ENCODE measurements at regions not wholly inside any gene's neighbourhood (a gene's known extent, or its start where the extent isn't known, plus 50 kb on each side); places are given as distances from the start of the nearest gene placed in this dataset.

DNA sequence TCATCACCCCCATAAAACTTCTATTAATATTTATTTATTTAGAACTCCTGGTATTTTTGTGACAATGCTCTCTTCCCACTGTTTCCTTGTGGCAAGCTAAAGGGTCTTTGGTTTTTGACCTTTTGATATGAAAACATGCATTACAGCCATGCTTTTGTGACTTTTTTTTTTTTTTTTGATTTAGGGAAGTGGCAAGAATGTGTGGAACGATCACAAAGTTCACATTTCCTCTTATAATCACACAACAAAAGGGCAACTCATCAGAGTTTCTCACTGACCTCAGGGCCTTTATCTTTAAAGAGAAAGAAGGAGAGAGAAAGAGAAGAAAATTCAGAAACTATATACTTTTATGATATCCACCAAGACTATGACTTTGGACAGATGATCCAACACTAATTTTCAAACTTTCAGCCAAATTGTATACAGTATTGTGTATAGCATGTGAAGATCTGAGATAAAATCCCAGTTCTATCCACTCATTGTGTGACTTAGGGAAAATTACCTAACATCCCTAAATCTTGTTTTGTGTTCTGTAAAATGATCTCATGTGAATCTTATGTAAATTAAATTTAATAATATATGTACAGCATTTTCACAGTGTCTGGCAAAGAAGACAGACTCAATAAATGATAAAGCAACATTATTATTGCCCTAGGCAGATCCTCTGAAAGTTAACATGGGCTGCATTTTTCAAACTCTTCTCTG, 106.8 kb upstream of the MARCKS start:
- intact Hi-C loops (cut with micrococcal nuclease; ENCODE audit: unreplicated experiment) (no loop called here), in situ Hi-C loops (cut with HindIII; ENCODE audit: low pct_unique_long_range_greater_than_20kb, low sequenced_read_pairs) (no loop called here)
- Histone ChIP-seq H3K4me3 (ENCODE audit: low read depth in 2 of 2, low read length in 2 of 2) (no peak overlapping the region), H3K9me3 (ENCODE audit: control insufficient read depth, insufficient read depth, low read depth, low read length) (no peaks in the 10 kb centered on the region), H3K27ac (ENCODE audit: low read length) (no peak overlapping the region), H3K4me1 (ENCODE audit: control insufficient read depth, insufficient read depth, low read length) (no peaks in the 10 kb centered on the region), H3K27me3 (ENCODE audit: control insufficient read depth, insufficient read depth, low read length) (no peaks in the 10 kb centered on the region), H3K36me3 (ENCODE audit: control insufficient read depth, insufficient read depth, low read length) (no peaks in the 10 kb centered on the region)
- no peak for TF ChIP-seq CTCF (IDR thresholded peaks at IDR 0.05)
- no peak for TF ChIP-seq POLR2AphosphoS5 (IDR thresholded peaks at IDR 0.05; ENCODE audit: low read depth, low read length)
- TF ChIP-seq SIN3A (IDR thresholded peaks at IDR 0.05; ENCODE audit: borderline replicate concordance, insufficient read depth, low read depth, low read length), result no peak
- TF ChIP-seq TCF7L2 (IDR thresholded peaks at IDR 0.05; ENCODE audit: low read depth, low read length), result no peak
- TF ChIP-seq, protein P1, sequence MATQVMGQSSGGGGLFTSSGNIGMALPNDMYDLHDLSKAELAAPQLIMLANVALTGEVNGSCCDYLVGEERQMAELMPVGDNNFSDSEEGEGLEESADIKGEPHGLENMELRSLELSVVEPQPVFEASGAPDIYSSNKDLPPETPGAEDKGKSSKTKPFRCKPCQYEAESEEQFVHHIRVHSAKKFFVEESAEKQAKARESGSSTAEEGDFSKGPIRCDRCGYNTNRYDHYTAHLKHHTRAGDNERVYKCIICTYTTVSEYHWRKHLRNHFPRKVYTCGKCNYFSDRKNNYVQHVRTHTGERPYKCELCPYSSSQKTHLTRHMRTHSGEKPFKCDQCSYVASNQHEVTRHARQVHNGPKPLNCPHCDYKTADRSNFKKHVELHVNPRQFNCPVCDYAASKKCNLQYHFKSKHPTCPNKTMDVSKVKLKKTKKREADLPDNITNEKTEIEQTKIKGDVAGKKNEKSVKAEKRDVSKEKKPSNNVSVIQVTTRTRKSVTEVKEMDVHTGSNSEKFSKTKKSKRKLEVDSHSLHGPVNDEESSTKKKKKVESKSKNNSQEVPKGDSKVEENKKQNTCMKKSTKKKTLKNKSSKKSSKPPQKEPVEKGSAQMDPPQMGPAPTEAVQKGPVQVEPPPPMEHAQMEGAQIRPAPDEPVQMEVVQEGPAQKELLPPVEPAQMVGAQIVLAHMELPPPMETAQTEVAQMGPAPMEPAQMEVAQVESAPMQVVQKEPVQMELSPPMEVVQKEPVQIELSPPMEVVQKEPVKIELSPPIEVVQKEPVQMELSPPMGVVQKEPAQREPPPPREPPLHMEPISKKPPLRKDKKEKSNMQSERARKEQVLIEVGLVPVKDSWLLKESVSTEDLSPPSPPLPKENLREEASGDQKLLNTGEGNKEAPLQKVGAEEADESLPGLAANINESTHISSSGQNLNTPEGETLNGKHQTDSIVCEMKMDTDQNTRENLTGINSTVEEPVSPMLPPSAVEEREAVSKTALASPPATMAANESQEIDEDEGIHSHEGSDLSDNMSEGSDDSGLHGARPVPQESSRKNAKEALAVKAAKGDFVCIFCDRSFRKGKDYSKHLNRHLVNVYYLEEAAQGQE (IDR thresholded peaks at IDR 0.05; ENCODE audit: insufficient read depth in 1 of 2, low read depth in 2 of 2, low read length in 1 of 2), result no peak
- DNase-seq (ENCODE audit: low read depth, low spot score) (no peak), ATAC-seq (no peak)
- CTCF ChIA-PET, result no interaction called here
- POLR2A ChIA-PET, result no interaction called here
- BruUV-seq (replicated peaks), result no TSS peak

DNA sequence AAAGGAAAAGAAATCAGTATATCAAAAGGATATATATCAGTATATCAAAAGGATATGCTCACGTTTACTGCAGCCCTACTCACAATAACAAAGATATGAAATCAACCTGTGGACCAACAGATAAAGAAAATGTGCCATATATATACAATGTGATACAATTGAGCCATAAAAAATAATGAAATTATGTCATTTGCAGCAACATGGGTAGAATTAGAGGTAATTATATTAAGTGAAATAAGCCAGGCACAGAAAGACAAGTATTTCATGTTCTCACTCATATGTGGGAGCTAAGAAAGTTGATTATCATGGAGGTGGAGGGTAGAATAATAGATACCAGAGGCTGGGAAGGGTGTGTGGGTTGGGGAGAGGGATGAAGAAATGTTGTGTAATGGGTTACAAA, 102.9 kb upstream of the MARCKS start:
- in situ Hi-C loops (cut with HindIII; ENCODE audit: low pct_unique_long_range_greater_than_20kb, low sequenced_read_pairs) (no loop called here), intact Hi-C loops (cut with micrococcal nuclease; ENCODE audit: unreplicated experiment) (no loop called here)
- Histone ChIP-seq H3K27ac (ENCODE audit: low read length) (no peak overlapping the region), H3K27me3 (ENCODE audit: control insufficient read depth, insufficient read depth, low read length) (no peaks in the 10 kb centered on the region), H3K4me3 (ENCODE audit: low read depth in 2 of 2, low read length in 2 of 2) (no peak overlapping the region), H3K9me3 (ENCODE audit: control insufficient read depth, insufficient read depth, low read depth, low read length) (no peaks in the 10 kb centered on the region), H3K36me3 (ENCODE audit: control insufficient read depth, insufficient read depth, low read length) (no peaks in the 10 kb centered on the region), H3K4me1 (ENCODE audit: control insufficient read depth, insufficient read depth, low read length) (no peaks in the 10 kb centered on the region)
- POLR2A ChIA-PET, result no interaction called here
- ATAC-seq (no peak), DNase-seq (ENCODE audit: low read depth, low spot score) (no peak)
- CTCF ChIA-PET, result no interaction called here
- BruUV-seq (replicated peaks), result no TSS peak
- TF ChIP-seq CTCF (IDR thresholded peaks at IDR 0.05), result no peak
- TF ChIP-seq SIN3A (IDR thresholded peaks at IDR 0.05; ENCODE audit: borderline replicate concordance, insufficient read depth, low read depth, low read length), result no peak
- TF ChIP-seq POLR2AphosphoS5 (IDR thresholded peaks at IDR 0.05; ENCODE audit: low read depth, low read length), result no peak
- TF ChIP-seq, protein P1 (IDR thresholded peaks at IDR 0.05; ENCODE audit: insufficient read depth in 1 of 2, low read depth in 2 of 2, low read length in 1 of 2), result no peak
- TF ChIP-seq TCF7L2 (IDR thresholded peaks at IDR 0.05; ENCODE audit: low read depth, low read length), result no peak
